Testis (tissue), 2 donors: ENCODE measurements at regions not wholly inside any gene's neighbourhood (a gene's known extent, or its start where the extent isn't known, plus 50 kb on each side); places are given as distances from the start of the nearest gene placed in this dataset.

Experiments
- DNase-seq: peaks from one replicate; pipeline ENCODE4 v3.0.0-alpha.2; 2019
- H3K27ac ChIP-seq, 2 donors: fragments of 200-600 bp; sonication (generic); one replicate each; pipeline ENCODE4 v1.5.1; 2019
- H3K27me3 ChIP-seq: fragments of 200-600 bp; sonication (generic); one replicate; pipeline ENCODE4 v1.5.1; 2019
- H3K36me3 ChIP-seq: fragments of 200-600 bp; sonication (generic); one replicate; pipeline ENCODE4 v1.5.1; 2017; ENCODE audit warnings: low read depth; ENCODE audit errors: missing control alignments
- H3K4me1 ChIP-seq: fragments of 200-600 bp; sonication (generic); one replicate; pipeline ENCODE4 v1.5.1; 2019
- H3K4me3 ChIP-seq, 2 donors: fragments of 200-600 bp; sonication (generic); one replicate each; pipeline ENCODE4 v1.5.1; 2017 to 2019
- H3K9me3 ChIP-seq: fragments of 200-600 bp; sonication (generic); one replicate; pipeline ENCODE4 v1.5.1; 2017
- CTCF ChIP-seq, 3 experiments: fragments of 450-650 bp in 2 of 3; fragments of 200-600 bp in 1 of 3; sonication (generic) in 1 of 3; IDR thresholded peaks; one replicate each; pipeline ENCODE4 v1.5.1; 2016 to 2019; ENCODE audit warnings: antibody characterized with exemption in 3 of 3, mild to moderate bottlenecking in 2 of 3, moderate library complexity in 1 of 3
- POLR2A ChIP-seq: fragments of 450-650 bp; IDR thresholded peaks from one replicate; pipeline ENCODE4 v1.6.1; 2017; ENCODE audit warnings: antibody characterized with exemption, mild to moderate bottlenecking, moderate library complexity
- WGBS, 2 donors: methylation state at CpG; one replicate each; pipeline ENCODE4 v1.1.5; 2018; 5-methylcytosine and 5-hydroxymethylcytosine counted together
- intact Hi-C: fragments of 100-400 bp; cut with DNase I; formaldehyde crosslinking; loops from one replicate; pipeline ENCODE4 v1.15.1; 2023; ENCODE audit warnings: low total_unique reads

DNA sequence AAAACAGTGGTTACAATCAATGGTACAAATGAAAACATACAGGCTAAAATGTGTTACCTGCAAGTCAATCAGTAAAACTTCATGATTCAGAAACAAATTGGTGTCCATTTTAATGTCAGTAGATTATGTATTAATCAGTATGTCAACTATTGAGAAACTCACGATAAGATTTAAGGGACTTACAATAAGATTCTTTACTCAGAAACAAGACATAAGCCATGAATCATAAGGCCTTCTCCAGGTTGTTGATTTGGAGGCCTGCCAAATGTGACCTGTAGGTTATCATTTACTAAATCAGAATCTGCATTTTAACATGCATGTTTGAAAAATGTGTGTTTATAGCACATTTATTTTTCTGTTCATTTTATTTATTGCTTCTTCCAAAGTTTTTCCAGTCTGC lies 623.1 kb downstream of the CCDC85A start:
- Histone ChIP-seq H3K27me3 (no peaks in the 10 kb centered on the region), H3K27ac (no peak overlapping the region), H3K9me3 (no peaks in the 10 kb centered on the region), H3K36me3 (no peaks in the 10 kb centered on the region), H3K4me1 (no peaks in the 10 kb centered on the region), H3K4me3 (no peak overlapping the region)
- no peak for DNase-seq
- intact Hi-C loops = no loop called here
- 47 to 53% methylated on average over 1 of the region's 1 CpG for WGBS, 2 donors
- TF ChIP-seq CTCF (IDR thresholded peaks at IDR 0.05) (no peak), POLR2A (no peak)

GRCh38 chr2:56807861-56808260 lies 624.1 kb downstream of the CCDC85A start:
- intact Hi-C loops = no loop called here
- Histone ChIP-seq H3K36me3 (no peaks in the 10 kb centered on the region), H3K27me3 (no peaks in the 10 kb centered on the region), H3K27ac (no peak overlapping the region), H3K4me1 (no peaks in the 10 kb centered on the region), H3K9me3 (no peaks in the 10 kb centered on the region), H3K4me3 (no peak overlapping the region)
- no peak for DNase-seq
- 79 to 83% methylated on average over 2 of the region's 2 CpGs for WGBS, 2 donors
- no peak for TF ChIP-seq CTCF (IDR thresholded peaks at IDR 0.05)
- TF ChIP-seq POLR2A = no peak

- intact Hi-C loops = no loop called here
- DNase-seq = no peak
- Histone ChIP-seq H3K27me3 (no peaks in the 10 kb centered on the region), H3K36me3 (no peaks in the 10 kb centered on the region), H3K4me3 (no peak overlapping the region), H3K4me1 (no peaks in the 10 kb centered on the region), H3K27ac (no peak overlapping the region), H3K9me3 (no peaks in the 10 kb centered on the region)
- no peak for TF ChIP-seq POLR2A
- no peak for TF ChIP-seq CTCF (IDR thresholded peaks at IDR 0.05)
- 28 to 50% methylated on average over 2 of the region's 2 CpGs for WGBS, 2 donors
Observed at GRCh38 chr2:56811401-56811800, 627.6 kb downstream of the CCDC85A start.

DNA sequence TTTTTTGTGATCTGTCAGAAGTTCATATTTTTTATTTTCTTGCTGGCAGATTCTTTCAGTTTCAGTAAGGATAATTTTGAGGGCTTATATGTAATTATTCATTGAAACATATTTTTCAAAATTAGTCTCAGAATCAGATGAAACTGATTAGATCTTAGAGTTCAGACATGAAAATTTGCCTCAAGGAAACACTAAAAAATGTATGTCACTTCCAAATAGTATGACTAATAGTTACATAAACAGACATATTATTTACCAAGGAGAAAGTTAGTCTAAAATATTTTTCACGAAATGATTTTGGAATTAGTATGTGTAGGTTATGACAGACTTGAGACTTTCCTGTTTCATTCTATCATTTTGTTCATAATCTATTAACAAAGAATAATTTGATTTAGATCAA lies 628.6 kb downstream of the CCDC85A start:
- Histone ChIP-seq H3K9me3 (no peaks in the 10 kb centered on the region), H3K4me3 (no peak overlapping the region), H3K4me1 (no peaks in the 10 kb centered on the region), H3K27me3 (no peaks in the 10 kb centered on the region), H3K27ac (no peak overlapping the region), H3K36me3 (no peaks in the 10 kb centered on the region)
- TF ChIP-seq CTCF (IDR thresholded peaks at IDR 0.05) = no peak
- no peak for TF ChIP-seq POLR2A
- WGBS, 2 donors = 92 to 100% methylated on average over 1 of the region's 1 CpG
- intact Hi-C loops = no loop called here
- DNase-seq = no peak

- Histone ChIP-seq H3K36me3 (no peaks in the 10 kb centered on the region), H3K27me3 (no peaks in the 10 kb centered on the region), H3K4me3 (no peak overlapping the region), H3K9me3 (no peaks in the 10 kb centered on the region), H3K27ac (no peak overlapping the region), H3K4me1 (no peaks in the 10 kb centered on the region)
- DNase-seq = no peak
- TF ChIP-seq POLR2A (no peak), CTCF (IDR thresholded peaks at IDR 0.05) (no peak)
- intact Hi-C loops = no loop called here
- 82 to 84% methylated on average over 2 of the region's 2 CpGs for WGBS, 2 donors
Observed at GRCh38 chr2:56813490-56813889, 629.7 kb downstream of the CCDC85A start.
